ENCODE measurements at regions not wholly inside any gene's neighbourhood (a gene's known extent, or its start where the extent isn't known, plus 50 kb on each side); places are given as distances from the start of the nearest gene placed in this dataset.
"Not testable (repeated sequence)": the region's sequence is repeated elsewhere in the genome, so short reads cannot be mapped to it uniquely, and the experiment has no call there.

DNA sequence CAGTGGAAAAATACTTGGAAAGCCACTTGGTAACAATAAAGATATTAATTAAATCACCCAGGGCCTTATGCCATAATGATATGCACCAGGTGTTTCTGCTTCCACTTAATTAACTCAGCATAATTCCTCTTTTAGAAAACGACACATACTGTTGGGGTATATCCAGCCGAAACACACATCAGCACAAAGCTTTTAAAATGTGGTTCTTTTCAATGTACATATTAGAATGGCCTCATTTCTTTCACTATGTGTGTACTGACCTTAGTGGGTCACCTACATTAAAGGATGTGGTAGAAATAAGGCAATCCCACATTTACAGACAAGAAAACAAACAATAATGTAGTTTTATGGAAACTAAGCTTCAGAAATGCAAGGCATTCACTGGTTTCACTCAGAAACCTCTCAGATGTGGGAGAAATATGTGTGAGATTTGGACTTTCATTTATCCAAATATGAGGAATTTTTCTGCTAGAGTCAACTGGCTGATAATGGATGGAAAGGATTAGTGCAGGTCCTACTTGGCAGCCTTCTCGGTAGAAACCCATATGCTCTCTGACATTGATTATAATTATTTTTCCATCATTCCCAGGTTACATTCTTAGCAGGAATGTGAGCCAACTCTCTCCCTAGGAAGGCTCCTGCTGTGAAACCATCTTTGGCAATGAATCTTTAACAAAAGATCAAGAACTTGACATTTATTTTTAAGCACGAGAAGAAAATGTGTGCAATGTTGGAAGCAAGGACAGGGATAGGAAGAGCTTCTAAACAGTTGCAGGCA is 66.7 kb upstream of the DHX40 start:
- no peak for DNase-seq
- ChIA-PET CTCF (no interaction called here), POLR2A (no interaction called here)
- H3K4me3 Mint-ChIP-seq = no peak overlapping the region
- no peak overlapping the region for H3K27ac Mint-ChIP-seq
- no peaks in the 10 kb centered on the region for H3K36me3 Mint-ChIP-seq (ENCODE audit: low read depth)
- no peaks in the 10 kb centered on the region for H3K9me3 Mint-ChIP-seq (ENCODE audit: insufficient read depth)
- H3K27me3 Mint-ChIP-seq (ENCODE audit: low read depth) = peaks cover 12% of the 10 kb centered on the region
- H3K4me1 Mint-ChIP-seq (ENCODE audit: low read depth) = peaks cover 7% of the 10 kb centered on the region
- ATAC-seq = no peak

- H3K4me1 Mint-ChIP-seq (ENCODE audit: low read depth); CTCF ChIA-PET; H3K4me3 Mint-ChIP-seq; H3K9me3 Mint-ChIP-seq (ENCODE audit: insufficient read depth); ATAC-seq; POLR2A ChIA-PET; DNase-seq; H3K27ac Mint-ChIP-seq; H3K27me3 Mint-ChIP-seq (ENCODE audit: low read depth); H3K36me3 Mint-ChIP-seq (ENCODE audit: low read depth): not testable (repeated sequence)
Measured at GRCh38 chr17:59500086-59500655, 65.2 kb upstream of the DHX40 start.

DNA sequence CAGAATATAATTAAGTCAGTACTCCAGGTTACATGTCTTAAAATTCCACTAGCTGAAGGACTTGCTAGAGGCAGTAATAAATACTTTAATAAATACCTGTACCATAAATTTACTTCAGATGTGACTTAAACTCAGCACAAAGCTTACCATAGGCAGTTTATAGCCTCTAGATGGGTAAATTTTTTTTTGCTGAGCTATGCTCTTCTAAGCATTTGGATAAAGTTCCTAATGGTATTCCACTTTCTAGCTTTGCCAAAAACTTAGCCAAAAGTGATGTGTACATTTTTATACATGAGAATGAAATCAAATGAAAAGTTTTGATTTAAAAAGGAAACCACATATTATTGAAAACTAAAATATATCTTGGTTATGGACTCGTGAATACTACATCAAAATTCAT is 63.7 kb upstream of the DHX40 start:
- CTCF ChIA-PET = interaction anchor here (0.7 kb wide), 1 partner anchor 20 kb away, joined by 3 read pairs; no protein-coding TSS in a partner anchor
- H3K36me3 Mint-ChIP-seq (ENCODE audit: low read depth) = no peaks in the 10 kb centered on the region

DNA sequence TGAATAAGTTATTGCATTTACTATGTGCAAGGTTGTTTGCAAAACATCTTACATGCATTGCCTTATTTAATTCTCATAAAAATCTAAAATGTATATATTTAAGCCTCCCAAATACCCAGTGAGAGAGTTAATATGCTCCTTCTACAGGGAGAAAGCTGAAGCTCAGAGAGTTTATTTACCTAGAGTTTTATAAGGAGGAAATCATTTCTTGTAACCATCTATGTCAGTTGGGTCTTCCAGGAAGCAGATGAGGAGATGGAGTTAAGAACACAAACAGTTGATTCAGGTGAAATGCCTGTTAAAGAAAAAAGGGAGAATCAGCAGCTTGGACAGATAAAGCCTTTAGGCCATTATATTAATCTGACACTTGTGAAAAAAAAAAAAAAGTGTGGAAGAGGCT is 62.6 kb upstream of the DHX40 start:
- ChIA-PET CTCF (interaction anchor here (0.6 kb wide), 1 partner anchor 16 kb away, joined by 3 read pairs; no protein-coding TSS in a partner anchor), POLR2A (interaction anchor here (0.7 kb wide), 1 partner anchor 230 kb away, joined by 3 read pairs; no protein-coding TSS in a partner anchor)
- no peak overlapping the region for H3K4me3 Mint-ChIP-seq
- DNase-seq = no peak
- H3K27ac Mint-ChIP-seq = no peak overlapping the region
- no peak for ATAC-seq
- peaks cover 5% of the 10 kb centered on the region for H3K27me3 Mint-ChIP-seq (ENCODE audit: low read depth)
- no peaks in the 10 kb centered on the region for H3K36me3 Mint-ChIP-seq (ENCODE audit: low read depth)
- H3K4me1 Mint-ChIP-seq (ENCODE audit: low read depth) = peaks cover 7% of the 10 kb centered on the region
- no peaks in the 10 kb centered on the region for H3K9me3 Mint-ChIP-seq (ENCODE audit: insufficient read depth)

More for the DNA sequence above, 63.7 kb upstream of the DHX40 start:
- H3K27me3 Mint-ChIP-seq (ENCODE audit: low read depth) = peaks cover 5% of the 10 kb centered on the region
- no peaks in the 10 kb centered on the region for H3K9me3 Mint-ChIP-seq (ENCODE audit: insufficient read depth)
- H3K27ac Mint-ChIP-seq = no peak overlapping the region
- H3K4me1 Mint-ChIP-seq (ENCODE audit: low read depth) = peaks cover 7% of the 10 kb centered on the region
- POLR2A ChIA-PET = interaction anchor here (0.6 kb wide), 1 partner anchor 12 kb away, joined by 3 read pairs; no protein-coding TSS in a partner anchor
- DNase-seq (no peak), ATAC-seq (no peak)
- no peak overlapping the region for H3K4me3 Mint-ChIP-seq

- Mint-ChIP-seq H3K27ac (no peak overlapping the region), H3K27me3 (ENCODE audit: low read depth) (peaks cover 5% of the 10 kb centered on the region), H3K4me3 (no peak overlapping the region), H3K36me3 (ENCODE audit: low read depth) (no peaks in the 10 kb centered on the region), H3K9me3 (ENCODE audit: insufficient read depth) (no peaks in the 10 kb centered on the region), H3K4me1 (ENCODE audit: low read depth) (peaks cover 6% of the 10 kb centered on the region)
- ATAC-seq = no peak
- DNase-seq = no peak
- ChIA-PET CTCF (no interaction called here), POLR2A (no interaction called here)
Measured at GRCh38 chr17:59503500-59503899, 61.9 kb upstream of the DHX40 start.

- Mint-ChIP-seq H3K4me3 (no peak overlapping the region), H3K36me3 (ENCODE audit: low read depth) (no peaks in the 10 kb centered on the region), H3K27ac (no peak overlapping the region), H3K9me3 (ENCODE audit: insufficient read depth) (no peaks in the 10 kb centered on the region), H3K27me3 (ENCODE audit: low read depth) (peaks cover 5% of the 10 kb centered on the region), H3K4me1 (ENCODE audit: low read depth) (no peaks in the 10 kb centered on the region)
- DNase-seq (no peak), ATAC-seq (no peak)
- ChIA-PET CTCF (no interaction called here), POLR2A (no interaction called here)
Measured at GRCh38 chr17:59504821-59505220, 60.6 kb upstream of the DHX40 start.

DNA sequence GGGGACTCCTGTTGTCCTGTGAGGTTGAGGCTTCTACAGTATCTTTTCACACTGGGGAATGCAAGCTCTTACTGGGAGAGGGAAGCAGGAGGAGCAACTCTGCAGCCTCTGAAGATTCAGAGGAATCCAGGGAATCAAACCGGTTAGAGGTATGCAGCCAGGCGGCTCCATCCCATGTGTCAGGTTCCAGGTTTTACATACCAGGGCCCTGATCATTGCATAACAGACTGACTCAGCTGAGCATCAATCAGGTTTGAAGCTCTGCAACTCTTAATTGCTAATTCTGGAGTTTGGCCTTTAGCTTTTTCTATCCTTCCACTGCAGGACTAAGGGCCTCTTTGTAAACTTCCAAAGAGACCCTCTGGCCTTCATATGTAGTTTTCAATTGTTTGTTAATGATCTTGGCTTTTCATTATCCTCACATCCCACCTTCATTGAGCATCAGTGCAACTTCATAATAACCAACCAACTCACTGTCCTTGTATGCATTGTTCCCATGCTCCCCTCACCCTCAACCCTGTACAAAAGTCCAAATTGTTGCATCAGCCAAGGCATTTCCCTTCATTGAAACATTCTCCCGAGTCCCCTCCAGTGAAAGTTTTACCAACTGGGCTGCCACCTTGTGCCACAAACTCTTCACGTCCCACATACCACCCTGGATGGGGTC is 59.7 kb upstream of the DHX40 start:
- Mint-ChIP-seq H3K27ac (no peak overlapping the region), H3K4me3 (no peak overlapping the region), H3K4me1 (ENCODE audit: low read depth) (no peaks in the 10 kb centered on the region), H3K9me3 (ENCODE audit: insufficient read depth) (no peaks in the 10 kb centered on the region), H3K27me3 (ENCODE audit: low read depth) (peaks cover 5% of the 10 kb centered on the region), H3K36me3 (ENCODE audit: low read depth) (no peaks in the 10 kb centered on the region)
- POLR2A ChIA-PET = no interaction called here
- CTCF ChIA-PET = interaction anchor here (1.2 to 1.5 kb wide), 2 partner anchors 16 to 195 kb away, joined by 3 to 4 read pairs; no protein-coding TSS in a partner anchor
- DNase-seq (no peak), ATAC-seq (no peak)

DNA sequence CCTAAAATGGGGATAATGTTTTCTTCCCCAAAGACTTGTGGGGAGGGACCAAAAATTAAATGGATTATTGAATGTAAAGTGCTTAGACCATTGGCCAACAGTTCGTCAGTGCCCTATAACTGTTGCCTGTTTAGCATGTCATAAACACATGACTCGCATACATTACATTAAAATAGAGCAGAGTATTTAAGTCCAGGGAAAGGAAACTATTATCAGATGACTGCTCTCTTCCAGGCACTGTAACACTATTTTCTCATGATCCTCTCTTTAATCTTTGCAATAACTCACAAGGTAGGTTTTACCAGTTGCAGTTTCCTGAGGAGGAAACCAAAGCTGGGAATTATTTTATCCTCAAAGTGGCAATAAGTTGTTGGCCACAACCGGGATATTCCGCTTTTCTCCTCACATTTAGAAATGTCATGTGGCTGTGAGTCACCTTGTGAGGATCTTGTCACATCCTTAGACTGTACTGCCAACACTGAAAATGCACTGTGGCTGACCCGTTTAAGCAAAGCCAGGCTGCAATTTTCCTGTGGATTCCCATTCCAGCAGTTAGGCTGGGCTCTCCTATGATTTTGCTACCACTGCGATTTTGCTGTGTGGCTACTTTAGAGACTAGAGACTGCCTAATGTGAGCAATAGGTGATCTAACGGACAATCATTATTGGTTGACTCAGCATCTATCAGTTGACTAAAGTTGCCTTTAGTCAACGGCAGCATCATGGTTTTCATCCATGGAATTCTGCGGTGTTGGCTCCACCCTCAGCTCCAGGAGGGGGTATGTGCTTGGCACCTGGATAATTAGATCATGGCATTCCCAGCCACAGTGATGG is 58.3 kb upstream of the DHX40 start:
- ATAC-seq = no peak
- H3K27me3 Mint-ChIP-seq (ENCODE audit: low read depth) = peaks cover 5% of the 10 kb centered on the region

GRCh38 chr17:59508999-59509625 is 56.3 kb upstream of the DHX40 start:
- POLR2A ChIA-PET = no interaction called here
- Mint-ChIP-seq H3K4me3 (no peak overlapping the region), H3K9me3 (ENCODE audit: insufficient read depth) (no peaks in the 10 kb centered on the region), H3K27ac (no peak overlapping the region), H3K36me3 (ENCODE audit: low read depth) (no peaks in the 10 kb centered on the region), H3K4me1 (ENCODE audit: low read depth) (no peaks in the 10 kb centered on the region), H3K27me3 (ENCODE audit: low read depth) (peaks cover 3% of the 10 kb centered on the region)
- ATAC-seq (no peak), DNase-seq (no peak)
- CTCF ChIA-PET = interaction anchor here (0.8 to 2.0 kb wide), 2 partner anchors 12 to 198 kb away, joined by 3 to 8 read pairs; no protein-coding TSS in a partner anchor

More for the DNA sequence above, 58.3 kb upstream of the DHX40 start:
- CTCF ChIA-PET = interaction anchor here (0.6 to 1.5 kb wide), 3 partner anchors 15 to 196 kb away, joined by 3 to 4 read pairs (median 3); no protein-coding TSS in a partner anchor
- no peak for DNase-seq
- Mint-ChIP-seq H3K9me3 (ENCODE audit: insufficient read depth) (no peaks in the 10 kb centered on the region), H3K27ac (no peak overlapping the region), H3K4me1 (ENCODE audit: low read depth) (no peaks in the 10 kb centered on the region), H3K36me3 (ENCODE audit: low read depth) (no peaks in the 10 kb centered on the region), H3K4me3 (no peak overlapping the region)
- POLR2A ChIA-PET = no interaction called here

DNA sequence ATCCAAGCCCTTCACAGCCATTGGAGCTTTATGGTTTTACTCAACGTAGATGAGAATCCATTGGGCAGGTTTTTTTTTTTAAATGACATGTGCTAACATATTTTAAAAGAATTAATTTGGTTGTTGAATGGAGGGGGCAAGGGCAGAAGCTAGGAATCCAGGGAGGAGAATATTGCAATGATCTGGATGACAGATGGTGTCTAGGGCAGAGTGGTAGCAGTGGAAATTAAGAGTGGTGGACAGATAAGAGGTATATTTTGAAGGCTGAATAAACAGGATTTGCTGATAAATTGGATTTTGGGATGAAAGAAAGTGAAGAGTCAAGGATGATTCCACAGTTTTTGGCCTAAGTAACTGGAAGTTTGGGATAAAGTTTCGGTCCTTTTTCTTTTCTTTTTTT is 54.8 kb upstream of the DHX40 start:
- Mint-ChIP-seq H3K9me3 (ENCODE audit: insufficient read depth) (no peaks in the 10 kb centered on the region), H3K36me3 (ENCODE audit: low read depth) (no peaks in the 10 kb centered on the region), H3K4me1 (ENCODE audit: low read depth) (no peaks in the 10 kb centered on the region), H3K27me3 (ENCODE audit: low read depth) (peaks cover 3% of the 10 kb centered on the region), H3K4me3 (no peak overlapping the region), H3K27ac (no peak overlapping the region)
- ChIA-PET CTCF (interaction anchor here (1.1 to 2.0 kb wide), 2 partner anchors 11 to 200 kb away, joined by 3 to 8 read pairs; no protein-coding TSS in a partner anchor), POLR2A (no interaction called here)
- no peak for ATAC-seq
- no peak for DNase-seq

GRCh38 chr17:59511726-59512125 is 53.7 kb upstream of the DHX40 start:
- POLR2A ChIA-PET = no interaction called here
- Mint-ChIP-seq H3K9me3 (ENCODE audit: insufficient read depth) (no peaks in the 10 kb centered on the region), H3K27me3 (ENCODE audit: low read depth) (no peaks in the 10 kb centered on the region), H3K4me3 (no peak overlapping the region), H3K4me1 (ENCODE audit: low read depth) (no peaks in the 10 kb centered on the region), H3K27ac (no peak overlapping the region), H3K36me3 (ENCODE audit: low read depth) (no peaks in the 10 kb centered on the region)
- ATAC-seq (no peak), DNase-seq (no peak)
- CTCF ChIA-PET = interaction anchor here (1.8 kb wide), 1 partner anchor 9 kb away, joined by 9 read pairs; no protein-coding TSS in a partner anchor
